HG02571 (cell line): ENCODE measurements at regions not wholly inside any gene's neighbourhood (a gene's known extent, or its start where the extent isn't known, plus 50 kb on each side); places are given as distances from the start of the nearest gene placed in this dataset.

Source experiments
- ATAC-seq: cut with Tn5 transposase; IDR thresholded peaks from one replicate; pipeline ENCODE4 v1.9.1; 2021; ENCODE audit warnings: mild to moderate bottlenecking, moderate library complexity; ENCODE audit not compliant: unreplicated experiment

- no peak for ATAC-seq
Observed at GRCh38 chr12:13451776-13452175, 255.2 kb downstream of the EMP1 start.

GRCh38 chr12:13450231-13451080, 253.9 kb downstream of the EMP1 start:
- no peak for ATAC-seq

- ATAC-seq: no peak
Observed at GRCh38 chr12:13444076-13444475, 247.6 kb downstream of the EMP1 start.

GRCh38 chr12:13443498-13443897, 247.0 kb downstream of the EMP1 start:
- no peak for ATAC-seq

GRCh38 chr12:13443028-13443427, 246.5 kb downstream of the EMP1 start:
- no peak for ATAC-seq

GRCh38 chr12:13442457-13442856, 245.9 kb downstream of the EMP1 start:
- no peak for ATAC-seq

- no peak for ATAC-seq
Observed at GRCh38 chr12:13440844-13441243, 244.3 kb downstream of the EMP1 start.

- ATAC-seq: no peak
Observed at GRCh38 chr12:13437541-13437940, 241.0 kb downstream of the EMP1 start.

GRCh38 chr12:13436696-13437391, 240.3 kb downstream of the EMP1 start:
- ATAC-seq: no peak

- no peak for ATAC-seq
Observed at GRCh38 chr12:13436182-13436581, 239.7 kb downstream of the EMP1 start.

- no peak for ATAC-seq
Observed at GRCh38 chr12:13435235-13435933, 238.9 kb downstream of the EMP1 start.

- no peak for ATAC-seq
Observed at GRCh38 chr12:13433768-13434167, 237.2 kb downstream of the EMP1 start.

- ATAC-seq: no peak
Observed at GRCh38 chr12:13431041-13431440, 234.5 kb downstream of the EMP1 start.

GRCh38 chr12:13428538-13429265, 232.2 kb downstream of the EMP1 start:
- ATAC-seq: no peak

GRCh38 chr12:13425766-13426165, 229.2 kb downstream of the EMP1 start:
- ATAC-seq: no peak

- no peak for ATAC-seq
Observed at GRCh38 chr12:13422291-13422690, 225.8 kb downstream of the EMP1 start.

GRCh38 chr12:13417516-13417915, 221.0 kb downstream of the EMP1 start:
- ATAC-seq: no peak

GRCh38 chr12:13411287-13411686, 214.8 kb downstream of the EMP1 start:
- ATAC-seq: no peak

GRCh38 chr12:13405961-13406703, 209.6 kb downstream of the EMP1 start:
- ATAC-seq: no peak
